KOPT-K1 (cell line): ENCODE measurements at regions not wholly inside any gene's neighbourhood (a gene's known extent, or its start where the extent isn't known, plus 50 kb on each side); places are given as distances from the start of the nearest gene placed in this dataset.

Experiments used
- H3K27ac ChIP-seq: fragments of 200-600 bp; sonication (generic); 2 replicates; pipeline ENCODE4 v1.5.1; 2016; ENCODE audit warnings: antibody characterized with exemption, mild to moderate bottlenecking, low read depth, low read length; ENCODE audit not compliant: poor library complexity, severe bottlenecking
- H3K36me3 ChIP-seq: fragments of 200-600 bp; sonication (generic); 2 replicates; pipeline ENCODE4 v1.5.1; 2017; ENCODE audit warnings: antibody characterized with exemption, mild to moderate bottlenecking, low read length, moderate library complexity; ENCODE audit not compliant: insufficient read depth
- H3K9me3 ChIP-seq: fragments of 200-600 bp; sonication (generic); 2 replicates; pipeline ENCODE4 v1.5.1; 2017; ENCODE audit warnings: antibody characterized with exemption, low read length, mild to moderate bottlenecking; ENCODE audit not compliant: insufficient read depth, poor library complexity, severe bottlenecking

GRCh38 chr15:98416222-98416855, 232.0 kb upstream of the IGF1R start:
- H3K36me3 ChIP-seq: no peaks in the 10 kb centered on the region
- no peaks in the 10 kb centered on the region for H3K9me3 ChIP-seq
- H3K27ac ChIP-seq: no peak overlapping the region

GRCh38 chr15:98417346-98417745, 231.0 kb upstream of the IGF1R start:
- Histone ChIP-seq H3K9me3 (no peaks in the 10 kb centered on the region), H3K27ac (no peak overlapping the region), H3K36me3 (no peaks in the 10 kb centered on the region)

- Histone ChIP-seq H3K27ac (no peak overlapping the region), H3K36me3 (no peaks in the 10 kb centered on the region), H3K9me3 (no peaks in the 10 kb centered on the region)
Measured at GRCh38 chr15:98418122-98418521, 230.2 kb upstream of the IGF1R start.

DNA sequence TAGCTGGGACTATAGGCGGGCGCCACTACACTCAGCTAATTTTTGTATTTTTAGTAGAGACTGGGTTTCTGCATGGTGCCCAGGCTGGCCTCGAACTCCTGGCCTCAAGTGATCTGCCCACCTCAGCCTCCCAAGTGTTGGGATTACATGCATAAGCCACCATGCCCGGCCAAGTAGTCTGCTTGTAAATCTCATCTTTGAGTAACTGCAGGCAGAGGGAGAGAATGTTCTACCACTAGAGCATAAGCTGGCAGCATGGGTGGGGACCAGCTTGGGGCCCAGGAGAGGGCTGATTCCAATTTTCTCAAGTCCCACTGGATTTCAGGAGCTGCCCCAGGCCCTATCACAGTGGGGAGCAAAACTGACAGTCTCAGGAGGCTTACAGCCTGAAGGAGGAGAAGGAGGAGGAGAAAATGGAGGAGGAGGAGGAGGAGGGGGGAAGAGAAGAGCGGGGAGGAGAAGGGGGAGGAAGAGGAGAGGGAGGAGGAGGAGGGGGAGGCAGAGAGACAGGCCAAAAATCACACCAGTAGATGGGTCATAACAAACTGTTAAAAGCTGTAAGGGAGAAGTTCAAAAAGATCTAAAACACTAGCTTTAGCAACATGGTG, 229.1 kb upstream of the IGF1R start:
- no peak overlapping the region for H3K27ac ChIP-seq
- no peaks in the 10 kb centered on the region for H3K9me3 ChIP-seq
- H3K36me3 ChIP-seq: no peaks in the 10 kb centered on the region

- Histone ChIP-seq H3K9me3 (no peaks in the 10 kb centered on the region), H3K27ac (no peak overlapping the region), H3K36me3 (no peaks in the 10 kb centered on the region)
Measured at GRCh38 chr15:98420837-98421236, 227.5 kb upstream of the IGF1R start.

- Histone ChIP-seq H3K9me3 (no peaks in the 10 kb centered on the region), H3K36me3 (no peaks in the 10 kb centered on the region), H3K27ac (no peak overlapping the region)
Measured at GRCh38 chr15:98421419-98422129, 226.8 kb upstream of the IGF1R start.

- H3K27ac ChIP-seq: no peak overlapping the region
- no peaks in the 10 kb centered on the region for H3K36me3 ChIP-seq
- H3K9me3 ChIP-seq: no peaks in the 10 kb centered on the region
Measured at GRCh38 chr15:98422130-98422478, 226.2 kb upstream of the IGF1R start.

- Histone ChIP-seq H3K36me3 (no peaks in the 10 kb centered on the region), H3K27ac (no peak overlapping the region), H3K9me3 (no peaks in the 10 kb centered on the region)
Measured at GRCh38 chr15:98425173-98425572, 223.2 kb upstream of the IGF1R start.

DNA sequence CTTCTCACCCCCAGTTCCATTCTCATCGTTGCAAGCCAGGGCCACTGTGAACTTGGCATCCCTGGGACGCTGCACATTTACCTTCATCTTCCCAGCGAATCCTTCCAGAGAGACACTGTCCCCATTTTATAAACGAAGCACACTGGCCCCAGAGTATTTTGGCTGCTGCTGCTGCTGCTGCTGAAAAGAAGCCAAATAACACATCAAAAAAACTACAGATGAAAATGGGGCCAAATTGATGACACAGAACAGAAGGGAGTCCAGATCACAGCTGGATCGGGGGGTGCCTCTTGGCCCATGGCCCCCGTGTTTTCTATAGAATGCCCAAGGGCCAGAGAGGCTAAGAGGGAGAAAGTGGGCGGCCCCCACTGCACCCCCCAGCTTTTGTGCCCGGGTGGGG, 221.0 kb upstream of the IGF1R start:
- Histone ChIP-seq H3K27ac (no peak overlapping the region), H3K9me3 (no peaks in the 10 kb centered on the region)

DNA sequence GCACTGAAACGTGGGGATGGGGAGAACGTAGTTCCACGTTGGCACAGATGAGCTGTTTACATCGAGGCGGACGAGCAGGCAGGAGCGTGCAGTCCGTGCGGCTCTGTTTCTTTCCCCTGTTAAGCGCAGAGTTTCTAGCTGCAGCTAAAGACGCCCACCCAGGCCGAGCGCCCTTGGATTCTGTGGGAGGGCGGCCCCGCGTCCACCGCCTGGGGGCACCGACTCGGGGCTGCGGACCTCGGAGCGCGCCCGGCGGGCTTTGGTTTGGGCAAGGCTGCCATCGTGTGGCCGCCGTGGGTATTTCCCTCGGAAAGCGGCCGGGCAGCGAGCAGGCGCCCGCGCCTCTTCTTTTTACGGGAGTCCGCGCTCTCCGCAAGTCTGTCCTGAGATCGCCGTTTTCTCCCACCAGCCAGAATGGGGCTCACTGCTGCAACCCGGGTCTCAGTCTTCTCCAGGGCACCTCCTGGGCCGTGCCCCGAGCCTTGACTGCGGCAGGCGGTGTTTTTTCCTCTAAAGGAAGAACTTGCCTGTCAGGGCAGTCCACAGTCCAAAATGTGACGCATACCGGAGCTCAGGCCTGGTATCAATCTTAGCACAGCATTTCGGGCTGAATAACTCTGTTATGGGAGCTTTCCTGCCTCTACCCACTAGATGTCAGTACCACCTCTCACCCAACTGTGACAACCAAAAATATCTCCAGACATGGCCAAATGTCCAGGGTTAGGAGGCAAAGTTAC, 219.9 kb upstream of the IGF1R start:
- Histone ChIP-seq H3K36me3 (no peaks in the 10 kb centered on the region), H3K9me3 (no peaks in the 10 kb centered on the region), H3K27ac (no peak overlapping the region)

More for the DNA sequence above, 221.0 kb upstream of the IGF1R start:
- H3K36me3 ChIP-seq: no peaks in the 10 kb centered on the region

GRCh38 chr15:98431171-98431570, 217.2 kb upstream of the IGF1R start:
- Histone ChIP-seq H3K36me3 (no peaks in the 10 kb centered on the region), H3K27ac (no peak overlapping the region), H3K9me3 (no peaks in the 10 kb centered on the region)

DNA sequence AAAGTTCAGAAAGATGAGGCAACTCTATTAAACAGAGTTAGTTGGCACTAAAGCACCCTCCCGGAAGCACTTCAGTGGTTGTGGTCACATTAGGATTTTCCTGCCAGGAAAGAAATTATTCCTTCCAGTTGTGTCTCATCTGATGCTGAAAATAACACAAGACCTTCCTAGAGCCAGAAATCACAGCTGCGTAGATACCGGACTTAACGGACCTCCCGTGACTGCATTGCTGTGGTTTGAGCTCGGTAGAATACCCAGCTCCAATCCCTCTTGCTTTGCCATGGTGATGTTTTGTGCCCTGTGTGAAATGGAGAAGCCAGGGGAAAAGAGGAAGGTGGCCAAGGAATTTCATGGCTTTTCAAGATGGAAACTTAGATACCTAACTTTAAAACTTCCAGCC, 215.0 kb upstream of the IGF1R start:
- H3K27ac ChIP-seq: no peak overlapping the region
- H3K36me3 ChIP-seq: no peaks in the 10 kb centered on the region
- no peaks in the 10 kb centered on the region for H3K9me3 ChIP-seq

DNA sequence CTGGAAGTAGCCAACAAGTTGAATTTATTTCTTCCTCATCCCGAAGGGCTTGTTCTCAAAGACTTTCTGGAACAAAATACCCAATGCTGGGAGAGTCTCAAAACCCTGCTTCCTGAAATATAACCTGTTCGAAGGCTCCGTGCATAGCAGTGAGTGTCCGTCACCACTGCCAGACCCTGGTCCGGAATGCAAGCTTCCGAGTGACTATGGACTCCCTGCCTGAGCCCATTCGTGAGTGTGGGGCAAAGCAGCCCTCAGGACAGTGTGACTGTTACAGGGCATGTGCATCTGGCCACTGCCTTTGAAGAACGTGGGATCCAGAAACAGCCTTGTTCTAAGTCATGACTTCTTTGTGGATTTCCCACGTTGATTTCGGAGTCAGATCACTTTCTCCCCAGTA, 214.5 kb upstream of the IGF1R start:
- Histone ChIP-seq H3K9me3 (no peaks in the 10 kb centered on the region), H3K27ac (no peak overlapping the region)

DNA sequence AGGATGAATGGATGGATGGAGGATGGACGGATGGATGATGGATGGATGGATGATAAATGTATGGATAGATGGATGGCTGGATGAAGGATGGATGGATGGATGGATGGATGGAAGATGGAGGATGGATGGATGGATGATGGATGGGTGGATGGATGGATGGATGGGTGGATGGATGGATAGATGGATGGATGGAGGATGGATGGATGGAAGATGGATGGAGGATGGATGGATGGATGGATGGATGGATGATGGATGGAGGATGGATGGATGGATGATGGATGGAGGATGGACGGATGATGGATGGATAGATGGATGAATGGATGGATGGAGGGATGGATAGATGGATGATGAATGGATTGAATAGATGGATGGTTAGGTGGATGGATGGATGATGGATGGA, 210.6 kb upstream of the IGF1R start:
- no peaks in the 10 kb centered on the region for H3K36me3 ChIP-seq
- H3K27ac ChIP-seq: no peak overlapping the region

More for the DNA sequence above, 214.5 kb upstream of the IGF1R start:
- H3K36me3 ChIP-seq: no peaks in the 10 kb centered on the region

DNA sequence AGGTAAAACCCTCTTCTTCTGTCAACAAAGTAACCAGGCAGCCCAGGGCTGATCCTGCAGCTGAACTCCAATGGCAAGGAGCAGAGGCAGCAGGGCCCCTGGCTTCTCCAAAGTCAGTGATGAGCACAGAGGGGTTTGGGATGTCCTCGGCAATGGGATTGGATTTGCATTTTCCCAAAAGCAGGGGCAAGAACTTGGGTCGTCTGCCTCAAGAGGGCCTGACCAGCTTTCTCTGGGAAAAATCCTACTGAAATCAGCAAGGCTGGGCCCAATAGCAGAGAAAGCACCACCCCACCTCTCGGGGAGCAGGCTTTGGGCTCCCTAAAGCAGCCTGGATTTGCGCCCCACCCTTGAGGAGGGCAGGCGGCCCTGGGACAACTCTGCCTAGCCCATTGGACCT, 210.0 kb upstream of the IGF1R start:
- H3K27ac ChIP-seq: no peak overlapping the region
- no peaks in the 10 kb centered on the region for H3K9me3 ChIP-seq
- H3K36me3 ChIP-seq: no peaks in the 10 kb centered on the region

More for the DNA sequence above, 210.6 kb upstream of the IGF1R start:
- no peaks in the 10 kb centered on the region for H3K9me3 ChIP-seq
